ENCODE measurements at regions not wholly inside any gene's neighbourhood (a gene's known extent, or its start where the extent isn't known, plus 50 kb on each side); places are given as distances from the start of the nearest gene placed in this dataset.
"Not testable (repeated sequence)": the region's sequence is repeated elsewhere in the genome, so short reads cannot be mapped to it uniquely, and the experiment has no call there.

- TF ChIP-seq CTCF (IDR thresholded peaks at IDR 0.05), result no peak
- peaks cover 14% of the 10 kb centered on the region for H3K4me1 Mint-ChIP-seq (ENCODE audit: unreplicated experiment)
- H3K27ac Mint-ChIP-seq (ENCODE audit: unreplicated experiment), result no peak overlapping the region
- no peaks in the 10 kb centered on the region for H3K36me3 Mint-ChIP-seq (ENCODE audit: unreplicated experiment)
- no peak for DNase-seq (ENCODE audit: extremely low spot score, unreplicated experiment)
- no peak overlapping the region for H3K4me3 Mint-ChIP-seq (ENCODE audit: unreplicated experiment)
- peaks cover under 1% of the 10 kb centered on the region for H3K9me3 Mint-ChIP-seq (ENCODE audit: unreplicated experiment)
- peaks cover 3% of the 10 kb centered on the region for H3K27me3 Mint-ChIP-seq (ENCODE audit: unreplicated experiment)
These were observed 712.1 kb upstream of the NRP1 start for GRCh38 chr10:34046506-34047034.

- peaks cover 14% of the 10 kb centered on the region for H3K4me1 Mint-ChIP-seq (ENCODE audit: unreplicated experiment)
- H3K27ac Mint-ChIP-seq (ENCODE audit: unreplicated experiment), result no peak overlapping the region
- H3K27me3 Mint-ChIP-seq (ENCODE audit: unreplicated experiment), result peaks cover 5% of the 10 kb centered on the region
- DNase-seq (ENCODE audit: extremely low spot score, unreplicated experiment), result no peak
- no peaks in the 10 kb centered on the region for H3K36me3 Mint-ChIP-seq (ENCODE audit: unreplicated experiment)
- no peaks in the 10 kb centered on the region for H3K9me3 Mint-ChIP-seq (ENCODE audit: unreplicated experiment)
- no peak overlapping the region for H3K4me3 Mint-ChIP-seq (ENCODE audit: unreplicated experiment)
- TF ChIP-seq CTCF (IDR thresholded peaks at IDR 0.05), result no peak
These were observed 711.2 kb upstream of the NRP1 start for GRCh38 chr10:34045571-34046190.

- Mint-ChIP-seq H3K36me3 (ENCODE audit: unreplicated experiment) (no peaks in the 10 kb centered on the region), H3K4me3 (ENCODE audit: unreplicated experiment) (no peak overlapping the region), H3K27ac (ENCODE audit: unreplicated experiment) (no peak overlapping the region), H3K4me1 (ENCODE audit: unreplicated experiment) (no peaks in the 10 kb centered on the region), H3K9me3 (ENCODE audit: unreplicated experiment) (no peaks in the 10 kb centered on the region), H3K27me3 (ENCODE audit: unreplicated experiment) (peaks cover 4% of the 10 kb centered on the region)
- no peak for TF ChIP-seq CTCF (IDR thresholded peaks at IDR 0.05)
- no peak for DNase-seq (ENCODE audit: extremely low spot score, unreplicated experiment)
These were observed 707.4 kb upstream of the NRP1 start for GRCh38 chr10:34041871-34042270.

- Mint-ChIP-seq H3K9me3 (ENCODE audit: unreplicated experiment) (peaks cover 5% of the 10 kb centered on the region), H3K27ac (ENCODE audit: unreplicated experiment) (no peak overlapping the region), H3K36me3 (ENCODE audit: unreplicated experiment) (no peaks in the 10 kb centered on the region), H3K4me3 (ENCODE audit: unreplicated experiment) (no peak overlapping the region), H3K27me3 (ENCODE audit: unreplicated experiment) (peaks cover 4% of the 10 kb centered on the region), H3K4me1 (ENCODE audit: unreplicated experiment) (no peaks in the 10 kb centered on the region)
- DNase-seq (ENCODE audit: extremely low spot score, unreplicated experiment), result no peak
- no peak for TF ChIP-seq CTCF (IDR thresholded peaks at IDR 0.05)
These were observed 703.0 kb upstream of the NRP1 start for GRCh38 chr10:34037499-34037898.

- not testable (repeated sequence) for H3K4me1 Mint-ChIP-seq (ENCODE audit: unreplicated experiment); H3K27ac Mint-ChIP-seq (ENCODE audit: unreplicated experiment); H3K4me3 Mint-ChIP-seq (ENCODE audit: unreplicated experiment); DNase-seq (ENCODE audit: extremely low spot score, unreplicated experiment); H3K27me3 Mint-ChIP-seq (ENCODE audit: unreplicated experiment); H3K9me3 Mint-ChIP-seq (ENCODE audit: unreplicated experiment); H3K36me3 Mint-ChIP-seq (ENCODE audit: unreplicated experiment)
These were observed 700.8 kb upstream of the NRP1 start for GRCh38 chr10:34035241-34035790.

Measured in osteocyte (in vitro differentiated cells).